ENCODE measurements at regions not wholly inside any gene's neighbourhood (a gene's known extent, or its start where the extent isn't known, plus 50 kb on each side); places are given as distances from the start of the nearest gene placed in this dataset.
"Not testable (repeated sequence)": the region's sequence is repeated elsewhere in the genome, so short reads cannot be mapped to it uniquely, and the experiment has no call there.

- Histone ChIP-seq H3K27me3 (replicated peaks; ENCODE audit: control insufficient read depth, insufficient read depth, low read length, poor library complexity, severe bottlenecking) (no peaks in the 10 kb centered on the region), H3K9me3 (ENCODE audit: control insufficient read depth, low read length) (no peaks in the 10 kb centered on the region), H3K36me3 (ENCODE audit: control insufficient read depth, insufficient read depth, low read length) (no peaks in the 10 kb centered on the region), H3K27ac (ENCODE audit: insufficient read depth, low read length, poor library complexity, severe bottlenecking) (no peak overlapping the region), H3K4me1 (ENCODE audit: control insufficient read depth, insufficient read depth, low read length, poor library complexity, severe bottlenecking) (no peaks in the 10 kb centered on the region), H3K4me3 (ENCODE audit: insufficient read depth, low read depth, low read length, poor library complexity, severe bottlenecking) (no peak overlapping the region)
- DNase-seq, result no peak
Measured at GRCh38 chr5:74519679-74520078, 120.8 kb downstream of the ENC1 start.

DNA sequence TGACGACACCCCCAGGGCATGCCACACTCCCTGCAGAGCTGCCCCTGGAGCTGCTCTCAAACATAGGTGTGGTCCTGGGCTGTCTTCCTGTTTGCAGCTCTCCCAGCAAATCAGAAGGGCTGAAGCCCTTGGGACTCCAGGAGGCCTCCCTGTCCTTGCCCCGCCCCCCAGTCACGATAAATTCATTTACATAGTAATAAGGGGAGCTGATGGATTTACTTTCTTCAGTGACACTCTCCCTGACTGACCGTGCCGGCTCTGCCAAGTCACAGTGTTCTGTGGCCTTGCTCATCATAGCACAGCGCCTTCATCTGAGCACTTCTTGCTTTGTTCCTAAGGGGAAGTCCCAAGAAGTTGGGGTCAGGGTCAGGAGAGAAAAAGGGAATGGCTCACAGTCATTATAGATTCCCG is 121.4 kb downstream of the ENC1 start:
- no peak for DNase-seq
- Histone ChIP-seq H3K27me3 (replicated peaks; ENCODE audit: control insufficient read depth, insufficient read depth, low read length, poor library complexity, severe bottlenecking) (no peaks in the 10 kb centered on the region), H3K4me1 (ENCODE audit: control insufficient read depth, insufficient read depth, low read length, poor library complexity, severe bottlenecking) (no peaks in the 10 kb centered on the region), H3K27ac (ENCODE audit: insufficient read depth, low read length, poor library complexity, severe bottlenecking) (no peak overlapping the region), H3K9me3 (ENCODE audit: control insufficient read depth, low read length) (no peaks in the 10 kb centered on the region), H3K36me3 (ENCODE audit: control insufficient read depth, insufficient read depth, low read length) (no peaks in the 10 kb centered on the region), H3K4me3 (ENCODE audit: insufficient read depth, low read depth, low read length, poor library complexity, severe bottlenecking) (no peak overlapping the region)

DNA sequence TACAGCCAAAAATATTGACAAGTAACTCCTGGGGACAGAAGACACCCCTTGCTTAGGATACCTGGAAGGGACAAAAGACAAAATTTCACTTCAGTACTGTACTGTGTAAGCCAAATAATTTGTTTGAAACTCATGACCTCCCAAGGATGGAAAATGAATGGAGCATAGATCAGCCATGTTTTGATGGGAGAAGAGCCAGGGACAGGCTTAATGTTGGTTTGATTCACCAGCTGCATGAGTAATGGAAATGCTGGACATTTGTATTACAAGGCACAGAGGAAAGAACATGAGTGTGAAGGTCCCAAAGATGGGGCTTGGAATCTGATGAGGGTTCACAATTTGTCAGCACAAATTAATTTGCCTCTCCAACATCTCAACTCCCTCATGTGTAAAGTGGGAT is 122.8 kb downstream of the ENC1 start:
- Histone ChIP-seq H3K36me3 (ENCODE audit: control insufficient read depth, insufficient read depth, low read length) (no peaks in the 10 kb centered on the region), H3K4me1 (ENCODE audit: control insufficient read depth, insufficient read depth, low read length, poor library complexity, severe bottlenecking) (no peaks in the 10 kb centered on the region), H3K27me3 (replicated peaks; ENCODE audit: control insufficient read depth, insufficient read depth, low read length, poor library complexity, severe bottlenecking) (no peaks in the 10 kb centered on the region), H3K4me3 (ENCODE audit: insufficient read depth, low read depth, low read length, poor library complexity, severe bottlenecking) (no peak overlapping the region), H3K27ac (ENCODE audit: insufficient read depth, low read length, poor library complexity, severe bottlenecking) (no peak overlapping the region), H3K9me3 (ENCODE audit: control insufficient read depth, low read length) (no peaks in the 10 kb centered on the region)
- no peak for DNase-seq

GRCh38 chr5:74516211-74516636 is 124.3 kb downstream of the ENC1 start:
- Histone ChIP-seq H3K27me3 (replicated peaks; ENCODE audit: control insufficient read depth, insufficient read depth, low read length, poor library complexity, severe bottlenecking) (no peaks in the 10 kb centered on the region), H3K27ac (ENCODE audit: insufficient read depth, low read length, poor library complexity, severe bottlenecking) (no peak overlapping the region)

DNA sequence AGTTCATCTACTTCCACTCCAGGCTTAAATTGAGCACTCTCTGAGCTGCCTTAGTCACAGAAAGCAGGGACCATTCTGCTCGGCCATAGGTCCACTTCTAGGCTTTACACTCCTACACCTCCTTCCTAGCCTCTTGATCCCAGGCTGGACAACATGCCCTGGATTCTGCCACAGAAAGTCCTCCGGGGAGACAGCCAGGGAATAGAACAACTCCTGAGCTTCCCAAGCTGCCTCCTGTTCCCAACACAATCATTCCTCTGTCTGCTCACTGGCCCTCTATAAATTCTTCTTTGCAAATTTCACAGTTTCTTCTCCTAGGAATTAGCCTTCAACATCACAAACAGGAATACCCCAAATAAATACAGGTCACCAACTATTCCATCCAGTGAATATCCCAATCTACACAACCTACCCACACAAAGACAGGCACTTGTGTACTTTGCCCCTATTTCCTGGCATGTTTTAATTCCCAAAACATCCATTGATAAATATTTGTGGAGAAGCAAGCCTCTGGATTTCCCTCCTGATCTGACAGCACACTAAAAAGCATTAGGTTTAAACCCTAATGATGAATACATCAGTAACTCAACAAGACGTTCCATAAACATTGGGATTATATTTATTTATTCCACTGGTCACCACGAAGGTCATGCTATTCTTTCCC is 125.5 kb downstream of the ENC1 start:
- Histone ChIP-seq H3K27me3 (replicated peaks; ENCODE audit: control insufficient read depth, insufficient read depth, low read length, poor library complexity, severe bottlenecking) (no peaks in the 10 kb centered on the region), H3K4me1 (ENCODE audit: control insufficient read depth, insufficient read depth, low read length, poor library complexity, severe bottlenecking) (no peaks in the 10 kb centered on the region), H3K4me3 (ENCODE audit: insufficient read depth, low read depth, low read length, poor library complexity, severe bottlenecking) (no peak overlapping the region), H3K27ac (ENCODE audit: insufficient read depth, low read length, poor library complexity, severe bottlenecking) (no peak overlapping the region), H3K36me3 (ENCODE audit: control insufficient read depth, insufficient read depth, low read length) (no peaks in the 10 kb centered on the region), H3K9me3 (ENCODE audit: control insufficient read depth, low read length) (no peaks in the 10 kb centered on the region)
- DNase-seq, result no peak

More at GRCh38 chr5:74516211-74516636, 124.3 kb downstream of the ENC1 start:
- Histone ChIP-seq H3K4me3 (ENCODE audit: insufficient read depth, low read depth, low read length, poor library complexity, severe bottlenecking) (no peak overlapping the region), H3K4me1 (ENCODE audit: control insufficient read depth, insufficient read depth, low read length, poor library complexity, severe bottlenecking) (no peaks in the 10 kb centered on the region), H3K36me3 (ENCODE audit: control insufficient read depth, insufficient read depth, low read length) (no peaks in the 10 kb centered on the region), H3K9me3 (ENCODE audit: control insufficient read depth, low read length) (no peaks in the 10 kb centered on the region)
- DNase-seq, result no peak

- not testable (repeated sequence) for H3K4me3 ChIP-seq (ENCODE audit: insufficient read depth, low read depth, low read length, poor library complexity, severe bottlenecking); H3K27me3 ChIP-seq (replicated peaks; ENCODE audit: control insufficient read depth, insufficient read depth, low read length, poor library complexity, severe bottlenecking); DNase-seq; H3K9me3 ChIP-seq (ENCODE audit: control insufficient read depth, low read length); H3K4me1 ChIP-seq (ENCODE audit: control insufficient read depth, insufficient read depth, low read length, poor library complexity, severe bottlenecking); H3K27ac ChIP-seq (ENCODE audit: insufficient read depth, low read length, poor library complexity, severe bottlenecking); H3K36me3 ChIP-seq (ENCODE audit: control insufficient read depth, insufficient read depth, low read length)
Measured at GRCh38 chr5:74511770-74512169, 128.8 kb downstream of the ENC1 start.

- H3K27ac ChIP-seq (ENCODE audit: insufficient read depth, low read length, poor library complexity, severe bottlenecking), result no peak overlapping the region
- H3K9me3 ChIP-seq (ENCODE audit: control insufficient read depth, low read length), result no peaks in the 10 kb centered on the region
- no peak for DNase-seq
- H3K4me1 ChIP-seq (ENCODE audit: control insufficient read depth, insufficient read depth, low read length, poor library complexity, severe bottlenecking), result no peaks in the 10 kb centered on the region
- no peaks in the 10 kb centered on the region for H3K27me3 ChIP-seq (replicated peaks; ENCODE audit: control insufficient read depth, insufficient read depth, low read length, poor library complexity, severe bottlenecking)
- H3K36me3 ChIP-seq (ENCODE audit: control insufficient read depth, insufficient read depth, low read length), result no peaks in the 10 kb centered on the region
- H3K4me3 ChIP-seq (ENCODE audit: insufficient read depth, low read depth, low read length, poor library complexity, severe bottlenecking), result no peak overlapping the region
Measured at GRCh38 chr5:74510476-74511075, 130.0 kb downstream of the ENC1 start.

DNA sequence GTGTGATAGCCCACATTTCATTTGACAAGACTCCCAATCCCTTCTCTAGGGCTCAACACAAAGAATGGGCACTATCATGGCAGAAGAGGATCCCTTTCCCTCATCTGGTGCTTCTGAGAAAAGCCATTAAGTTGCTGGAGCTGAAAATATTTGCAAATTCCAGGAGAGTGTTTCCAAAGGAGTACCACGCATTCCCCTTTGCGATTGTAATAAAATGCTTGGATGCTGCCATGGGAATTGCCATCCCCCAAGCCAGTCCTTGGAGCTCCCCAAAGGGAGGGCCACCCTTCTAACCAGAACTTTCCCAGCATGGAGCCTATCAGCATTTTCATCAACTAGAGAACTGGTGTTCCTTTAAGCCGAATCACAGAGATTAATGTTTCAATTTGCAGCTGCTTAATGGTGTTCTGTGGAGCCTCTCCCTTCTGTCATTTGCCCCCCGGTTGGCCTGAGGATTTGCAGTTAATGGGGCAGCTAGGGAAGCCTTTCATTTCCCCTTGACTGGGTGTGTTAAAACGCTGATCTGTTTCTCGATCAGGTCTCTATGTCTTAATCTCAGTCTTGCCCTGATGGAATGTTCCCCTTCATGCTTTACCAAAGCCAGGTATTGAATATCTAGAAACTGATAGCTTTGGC is 133.0 kb downstream of the ENC1 start:
- DNase-seq, result no peak
- Histone ChIP-seq H3K4me3 (ENCODE audit: insufficient read depth, low read depth, low read length, poor library complexity, severe bottlenecking) (no peak overlapping the region), H3K36me3 (ENCODE audit: control insufficient read depth, insufficient read depth, low read length) (no peaks in the 10 kb centered on the region), H3K27me3 (replicated peaks; ENCODE audit: control insufficient read depth, insufficient read depth, low read length, poor library complexity, severe bottlenecking) (no peaks in the 10 kb centered on the region), H3K9me3 (ENCODE audit: control insufficient read depth, low read length) (no peaks in the 10 kb centered on the region), H3K27ac (ENCODE audit: insufficient read depth, low read length, poor library complexity, severe bottlenecking) (no peak overlapping the region), H3K4me1 (ENCODE audit: control insufficient read depth, insufficient read depth, low read length, poor library complexity, severe bottlenecking) (no peaks in the 10 kb centered on the region)

- Histone ChIP-seq H3K27me3 (replicated peaks; ENCODE audit: control insufficient read depth, insufficient read depth, low read length, poor library complexity, severe bottlenecking) (no peaks in the 10 kb centered on the region), H3K4me3 (ENCODE audit: insufficient read depth, low read depth, low read length, poor library complexity, severe bottlenecking) (no peak overlapping the region), H3K9me3 (ENCODE audit: control insufficient read depth, low read length) (no peaks in the 10 kb centered on the region), H3K4me1 (ENCODE audit: control insufficient read depth, insufficient read depth, low read length, poor library complexity, severe bottlenecking) (no peaks in the 10 kb centered on the region), H3K27ac (ENCODE audit: insufficient read depth, low read length, poor library complexity, severe bottlenecking) (no peak overlapping the region), H3K36me3 (ENCODE audit: control insufficient read depth, insufficient read depth, low read length) (no peaks in the 10 kb centered on the region)
- DNase-seq, result no peak
Measured at GRCh38 chr5:74506119-74506518, 134.4 kb downstream of the ENC1 start.

DNA sequence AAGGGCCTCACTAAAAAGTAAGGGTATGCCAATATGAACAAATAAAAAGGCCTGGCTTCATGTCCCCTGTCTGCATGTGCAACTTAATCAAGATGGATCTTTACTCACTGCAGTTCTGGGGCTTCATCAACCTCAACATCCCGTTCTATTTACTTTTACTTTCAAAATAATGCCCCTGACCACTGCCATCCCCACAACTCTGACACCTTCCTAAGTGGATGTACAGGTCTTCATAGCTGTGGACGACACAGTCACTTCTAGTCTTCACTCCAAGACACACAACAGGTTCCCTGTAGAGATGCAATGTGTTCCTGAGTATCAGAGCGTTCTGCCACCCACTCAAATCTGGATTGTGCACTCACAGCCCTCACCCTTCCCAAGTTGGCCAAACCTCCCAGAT is 136.1 kb downstream of the ENC1 start:
- Histone ChIP-seq H3K36me3 (ENCODE audit: control insufficient read depth, insufficient read depth, low read length) (no peaks in the 10 kb centered on the region), H3K27me3 (replicated peaks; ENCODE audit: control insufficient read depth, insufficient read depth, low read length, poor library complexity, severe bottlenecking) (no peaks in the 10 kb centered on the region), H3K9me3 (ENCODE audit: control insufficient read depth, low read length) (no peaks in the 10 kb centered on the region), H3K27ac (ENCODE audit: insufficient read depth, low read length, poor library complexity, severe bottlenecking) (no peak overlapping the region), H3K4me3 (ENCODE audit: insufficient read depth, low read depth, low read length, poor library complexity, severe bottlenecking) (no peak overlapping the region), H3K4me1 (ENCODE audit: control insufficient read depth, insufficient read depth, low read length, poor library complexity, severe bottlenecking) (no peaks in the 10 kb centered on the region)
- DNase-seq, result no peak

Measured in effector memory CD4-positive, alpha-beta T cell (primary cell).